ENCODE measurements at regions not wholly inside any gene's neighbourhood (a gene's known extent, or its start where the extent isn't known, plus 50 kb on each side); places are given as distances from the start of the nearest gene placed in this dataset.

- TF ChIP-seq HDAC2 (IDR thresholded peaks at IDR 0.05) (no peak), HCFC1 (IDR thresholded peaks at IDR 0.05; ENCODE audit: low read depth, low read length) (no peak), TRIM24 (IDR thresholded peaks at IDR 0.05) (no peak)
- TF ChIP-seq, protein P1, sequence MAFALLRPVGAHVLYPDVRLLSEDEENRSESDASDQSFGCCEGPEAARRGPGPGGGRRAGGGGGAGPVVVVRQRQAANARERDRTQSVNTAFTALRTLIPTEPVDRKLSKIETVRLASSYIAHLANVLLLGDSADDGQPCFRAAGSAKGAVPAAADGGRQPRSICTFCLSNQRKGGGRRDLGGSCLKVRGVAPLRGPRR (CRISPR knock-in tag; IDR thresholded peaks at IDR 0.05) = no peak
Measured at GRCh38 chrX:121337816-121338215, 290.4 kb downstream of the GLUD2 start (continued).

GRCh38 chrX:121349263-121349662, 301.9 kb downstream of the GLUD2 start:
- H3K4me3 ChIP-seq = no peak overlapping the region
- no peak overlapping the region for H3K4me2 ChIP-seq (ENCODE audit: insufficient read depth, low read length)
- H3K27me3 ChIP-seq (ENCODE audit: control insufficient read depth in 2 of 2, insufficient read depth in 2 of 2, low read length in 2 of 2) = no peaks in the 10 kb centered on the region
- WGBS (ENCODE audit: insufficient coverage, low coverage, missing lambda C conversion rate) = 60% methylated on average over 3 of the region's 3 CpGs
- BruUV-seq (replicated peaks) = no TSS peak
- H3K79me2 ChIP-seq (ENCODE audit: control insufficient read depth, insufficient read depth, low read length) = no peaks in the 10 kb centered on the region
- in situ Hi-C loops (cut with MboI) (no loop called here), intact Hi-C loops (cut with micrococcal nuclease) (no loop called here)
- H3K27ac ChIP-seq (ENCODE audit: extremely low read depth, low read depth, low read length) = no peak overlapping the region
- ChIA-PET POLR2A (interaction anchor here (0.6 kb wide), 1 partner anchor 1397 kb away, joined by 3 read pairs; no protein-coding TSS in a partner anchor), CTCF (ENCODE audit: low intra/inter-chr PET ratio) (no interaction called here)
- H2AFZ ChIP-seq (ENCODE audit: low read depth, low read length) = no peak overlapping the region
- no peaks in the 10 kb centered on the region for H3K9me3 ChIP-seq (replicated peaks; ENCODE audit: control insufficient read depth, insufficient read depth, low read depth, low read length)
- FAIRE-seq = no peak
- TF ChIP-seq ATF2 (CRISPR knock-in tag; IDR thresholded peaks at IDR 0.05) = no peak
- TF ChIP-seq POLR2H (tag; IDR thresholded peaks at IDR 0.05; ENCODE audit: low read depth) = no peak
- TF ChIP-seq ZNF764 (CRISPR knock-in tag; IDR thresholded peaks at IDR 0.05; ENCODE audit: low read depth) = no peak
- TF ChIP-seq HNRNPK (IDR thresholded peaks at IDR 0.05; ENCODE audit: low read depth, low read length, poor library complexity, severe bottlenecking) = no peak
- TF ChIP-seq TSHZ1 (CRISPR knock-in tag; IDR thresholded peaks at IDR 0.05) = no peak
- no peak for TF ChIP-seq HOMEZ (CRISPR knock-in tag; IDR thresholded peaks at IDR 0.05)
- no peak for TF ChIP-seq GTF2E2 (tag; IDR thresholded peaks at IDR 0.05)
- no peak for TF ChIP-seq TAF7 (tag; IDR thresholded peaks at IDR 0.05)
- TF ChIP-seq SP2 (IDR thresholded peaks at IDR 0.05; ENCODE audit: extremely low read depth, low read depth, low read length, poor library complexity, severe bottlenecking) = no peak
- no peak for TF ChIP-seq GTF2A2 (tag; IDR thresholded peaks at IDR 0.05)
- no peak for TF ChIP-seq HDAC8 (tag; IDR thresholded peaks at IDR 0.05)
- no peaks in the 10 kb centered on the region for H4K20me1 ChIP-seq (replicated peaks; ENCODE audit: control insufficient read depth, insufficient read depth, low read length)
- H3K9ac ChIP-seq (ENCODE audit: insufficient read depth in 1 of 2, low read depth in 2 of 2, low read length in 2 of 2) = no peak overlapping the region
- no peaks in the 10 kb centered on the region for H3K4me1 ChIP-seq (replicated peaks in 1 of 2; ENCODE audit: control insufficient read depth in 2 of 2, insufficient read depth in 2 of 2, low read length in 2 of 2)
- H3K9me1 ChIP-seq (ENCODE audit: control insufficient read depth, insufficient read depth, low read length) = no peaks in the 10 kb centered on the region
- ATAC-seq = no peak
- no peaks in the 10 kb centered on the region for H3K36me3 ChIP-seq (ENCODE audit: control insufficient read depth, insufficient read depth, low read length)
- no peak for DNase-seq (ENCODE audit: extremely low read depth in 1 of 4, low spot score in 3 of 4)

All from K562 (cell line).